ENCODE measurements at regions not wholly inside any gene's neighbourhood (a gene's known extent, or its start where the extent isn't known, plus 50 kb on each side); places are given as distances from the start of the nearest gene placed in this dataset.
"Not testable (repeated sequence)": the region's sequence is repeated elsewhere in the genome, so short reads cannot be mapped to it uniquely, and the experiment has no call there.

GRCh38 chr11:3307584-3307983 lies 71.4 kb downstream of the ZNF195 start:
- DNase-seq (ENCODE audit: insufficient read length, low spot score); FAIRE-seq: not testable (repeated sequence)

- DNase-seq (ENCODE audit: insufficient read length, low spot score); FAIRE-seq: not testable (repeated sequence)
These were observed 68.8 kb upstream of the MRGPRE start for GRCh38 chr11:3301060-3301459.

GRCh38 chr11:3300579-3300978 lies 68.4 kb upstream of the MRGPRE start:
- FAIRE-seq = not testable (repeated sequence)

GRCh38 chr11:3297834-3298233 lies 65.6 kb upstream of the MRGPRE start:
- not testable (repeated sequence) for FAIRE-seq; DNase-seq (ENCODE audit: insufficient read length, low spot score)

More at GRCh38 chr11:3300579-3300978, 68.4 kb upstream of the MRGPRE start:
- DNase-seq (ENCODE audit: insufficient read length, low spot score) = not testable (repeated sequence)

- FAIRE-seq; DNase-seq (ENCODE audit: insufficient read length, low spot score): not testable (repeated sequence)
These were observed 58.3 kb upstream of the MRGPRE start for GRCh38 chr11:3290563-3290962.

GRCh38 chr11:3287326-3287905 lies 55.2 kb upstream of the MRGPRE start:
- DNase-seq (ENCODE audit: insufficient read length, low spot score) = not testable (repeated sequence)
- peak; percentile 44 for FAIRE-seq

GRCh38 chr11:3285261-3285660 lies 53.0 kb upstream of the MRGPRE start:
- DNase-seq (ENCODE audit: insufficient read length, low spot score); FAIRE-seq: not testable (repeated sequence)

GRCh38 chr11:3284248-3284647 lies 52.0 kb upstream of the MRGPRE start:
- not testable (repeated sequence) for FAIRE-seq; DNase-seq (ENCODE audit: insufficient read length, low spot score)

- DNase-seq (ENCODE audit: insufficient read length, low spot score); FAIRE-seq: not testable (repeated sequence)
These were observed 50.5 kb upstream of the MRGPRE start for GRCh38 chr11:3282692-3283091.
